ENCODE measurements at regions not wholly inside any gene's neighbourhood (a gene's known extent, or its start where the extent isn't known, plus 50 kb on each side); places are given as distances from the start of the nearest gene placed in this dataset.

DNA sequence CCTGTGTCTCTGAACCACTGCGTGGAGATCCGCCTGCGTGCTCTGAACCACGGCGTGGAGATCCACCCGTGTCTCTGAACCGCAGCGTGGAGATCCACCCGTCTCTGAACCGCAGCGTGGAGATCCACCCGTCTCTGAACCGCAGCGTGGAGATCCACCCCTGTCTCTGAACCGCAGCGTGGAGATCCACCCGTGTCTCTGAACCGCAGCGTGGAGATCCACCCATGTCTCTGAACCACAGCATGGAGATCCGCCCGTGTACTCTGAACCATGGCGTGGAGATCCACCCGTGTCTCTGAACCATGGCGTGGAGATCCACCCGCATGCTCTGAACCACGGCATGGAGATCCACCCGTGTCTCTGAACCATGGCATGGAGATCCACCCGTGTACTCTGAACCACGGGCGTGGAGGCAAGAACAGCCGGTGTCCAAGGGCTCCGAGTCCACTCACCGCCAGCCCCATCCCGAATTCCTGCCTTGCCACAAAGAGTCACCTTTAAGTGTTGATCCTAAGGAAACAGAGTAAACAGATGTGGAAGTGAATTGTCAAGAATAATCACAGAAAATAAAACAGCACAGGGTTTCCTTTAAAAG is 659.4 kb downstream of the BRD1 start (continued):
- TF ChIP-seq ZNF530 (tag by site-specific recombination; IDR thresholded peaks at IDR 0.05; ENCODE audit: low read depth), result no peak

DNA sequence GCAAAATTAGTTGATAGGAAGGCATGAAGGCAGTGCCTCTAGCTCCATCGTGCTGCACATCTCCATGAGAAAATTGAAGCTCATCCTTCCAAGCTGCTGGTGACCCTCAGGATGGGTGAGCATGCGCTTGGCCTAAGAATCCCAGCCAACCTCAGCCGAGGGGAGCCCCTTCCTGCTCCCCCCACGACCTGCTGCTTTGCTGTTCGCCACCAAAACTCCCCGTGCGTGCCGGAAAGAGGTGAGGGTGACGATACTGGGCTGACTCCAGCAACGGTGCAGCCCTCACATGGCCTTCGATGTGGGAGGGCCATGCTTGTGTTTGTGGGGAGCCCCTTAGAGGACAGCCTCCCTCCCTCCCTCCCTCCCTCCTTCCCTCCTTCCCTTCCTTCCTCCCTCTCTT is 660.9 kb downstream of the BRD1 start:
- H3K36me3 ChIP-seq (ENCODE audit: control insufficient read depth in 2 of 2, insufficient read depth in 1 of 2, low read length in 2 of 2), result no peaks in the 10 kb centered on the region
- no peak overlapping the region for H3K4me3 ChIP-seq (ENCODE audit: low read depth, low read length)
- H3K4me1 ChIP-seq (ENCODE audit: control insufficient read depth, insufficient read depth, low read length), result no peaks in the 10 kb centered on the region
- H3K9me3 ChIP-seq (ENCODE audit: control insufficient read depth, insufficient read depth, low read depth, low read length), result no peaks in the 10 kb centered on the region
- POLR2A ChIA-PET, result no interaction called here
- CTCF ChIA-PET, result no interaction called here
- TF ChIP-seq ZNF530 (tag by site-specific recombination; IDR thresholded peaks at IDR 0.05; ENCODE audit: low read depth) (no peak), ZNF555 (tag by site-specific recombination; conservative IDR thresholded peaks at IDR 0.05) (no peak), ZNF558 (tag by site-specific recombination; IDR thresholded peaks at IDR 0.05) (no peak), ZEB2 (tag by site-specific recombination; IDR thresholded peaks at IDR 0.05) (no peak), ZNF366 (tag by site-specific recombination; conservative IDR thresholded peaks at IDR 0.05) (no peak), ZNF701 (tag by site-specific recombination; IDR thresholded peaks at IDR 0.05) (no peak)
- TF ChIP-seq, protein P1, sequence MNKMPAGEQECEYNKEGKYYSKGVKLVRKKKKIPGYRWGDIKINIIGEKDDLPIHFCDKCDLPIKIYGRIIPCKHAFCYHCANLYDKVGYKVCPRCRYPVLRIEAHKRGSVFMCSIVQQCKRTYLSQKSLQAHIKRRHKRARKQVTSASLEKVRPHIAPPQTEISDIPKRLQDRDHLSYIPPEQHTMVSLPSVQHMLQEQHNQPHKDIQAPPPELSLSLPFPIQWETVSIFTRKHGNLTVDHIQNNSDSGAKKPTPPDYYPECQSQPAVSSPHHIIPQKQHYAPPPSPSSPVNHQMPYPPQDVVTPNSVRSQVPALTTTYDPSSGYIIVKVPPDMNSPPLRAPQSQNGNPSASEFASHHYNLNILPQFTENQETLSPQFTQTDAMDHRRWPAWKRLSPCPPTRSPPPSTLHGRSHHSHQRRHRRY (tag by site-specific recombination; IDR thresholded peaks at IDR 0.05), result no peak
- TF ChIP-seq, protein P2, sequence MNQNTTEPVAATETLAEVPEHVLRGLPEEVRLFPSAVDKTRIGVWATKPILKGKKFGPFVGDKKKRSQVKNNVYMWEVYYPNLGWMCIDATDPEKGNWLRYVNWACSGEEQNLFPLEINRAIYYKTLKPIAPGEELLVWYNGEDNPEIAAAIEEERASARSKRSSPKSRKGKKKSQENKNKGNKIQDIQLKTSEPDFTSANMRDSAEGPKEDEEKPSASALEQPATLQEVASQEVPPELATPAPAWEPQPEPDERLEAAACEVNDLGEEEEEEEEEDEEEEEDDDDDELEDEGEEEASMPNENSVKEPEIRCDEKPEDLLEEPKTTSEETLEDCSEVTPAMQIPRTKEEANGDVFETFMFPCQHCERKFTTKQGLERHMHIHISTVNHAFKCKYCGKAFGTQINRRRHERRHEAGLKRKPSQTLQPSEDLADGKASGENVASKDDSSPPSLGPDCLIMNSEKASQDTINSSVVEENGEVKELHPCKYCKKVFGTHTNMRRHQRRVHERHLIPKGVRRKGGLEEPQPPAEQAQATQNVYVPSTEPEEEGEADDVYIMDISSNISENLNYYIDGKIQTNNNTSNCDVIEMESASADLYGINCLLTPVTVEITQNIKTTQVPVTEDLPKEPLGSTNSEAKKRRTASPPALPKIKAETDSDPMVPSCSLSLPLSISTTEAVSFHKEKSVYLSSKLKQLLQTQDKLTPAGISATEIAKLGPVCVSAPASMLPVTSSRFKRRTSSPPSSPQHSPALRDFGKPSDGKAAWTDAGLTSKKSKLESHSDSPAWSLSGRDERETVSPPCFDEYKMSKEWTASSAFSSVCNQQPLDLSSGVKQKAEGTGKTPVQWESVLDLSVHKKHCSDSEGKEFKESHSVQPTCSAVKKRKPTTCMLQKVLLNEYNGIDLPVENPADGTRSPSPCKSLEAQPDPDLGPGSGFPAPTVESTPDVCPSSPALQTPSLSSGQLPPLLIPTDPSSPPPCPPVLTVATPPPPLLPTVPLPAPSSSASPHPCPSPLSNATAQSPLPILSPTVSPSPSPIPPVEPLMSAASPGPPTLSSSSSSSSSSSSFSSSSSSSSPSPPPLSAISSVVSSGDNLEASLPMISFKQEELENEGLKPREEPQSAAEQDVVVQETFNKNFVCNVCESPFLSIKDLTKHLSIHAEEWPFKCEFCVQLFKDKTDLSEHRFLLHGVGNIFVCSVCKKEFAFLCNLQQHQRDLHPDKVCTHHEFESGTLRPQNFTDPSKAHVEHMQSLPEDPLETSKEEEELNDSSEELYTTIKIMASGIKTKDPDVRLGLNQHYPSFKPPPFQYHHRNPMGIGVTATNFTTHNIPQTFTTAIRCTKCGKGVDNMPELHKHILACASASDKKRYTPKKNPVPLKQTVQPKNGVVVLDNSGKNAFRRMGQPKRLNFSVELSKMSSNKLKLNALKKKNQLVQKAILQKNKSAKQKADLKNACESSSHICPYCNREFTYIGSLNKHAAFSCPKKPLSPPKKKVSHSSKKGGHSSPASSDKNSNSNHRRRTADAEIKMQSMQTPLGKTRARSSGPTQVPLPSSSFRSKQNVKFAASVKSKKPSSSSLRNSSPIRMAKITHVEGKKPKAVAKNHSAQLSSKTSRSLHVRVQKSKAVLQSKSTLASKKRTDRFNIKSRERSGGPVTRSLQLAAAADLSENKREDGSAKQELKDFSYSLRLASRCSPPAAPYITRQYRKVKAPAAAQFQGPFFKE (tag by site-specific recombination; IDR thresholded peaks at IDR 0.05; ENCODE audit: borderline replicate concordance), result no peak
- no peak overlapping the region for H3K27ac ChIP-seq (ENCODE audit: extremely low read depth, low read depth, low read length)

DNA sequence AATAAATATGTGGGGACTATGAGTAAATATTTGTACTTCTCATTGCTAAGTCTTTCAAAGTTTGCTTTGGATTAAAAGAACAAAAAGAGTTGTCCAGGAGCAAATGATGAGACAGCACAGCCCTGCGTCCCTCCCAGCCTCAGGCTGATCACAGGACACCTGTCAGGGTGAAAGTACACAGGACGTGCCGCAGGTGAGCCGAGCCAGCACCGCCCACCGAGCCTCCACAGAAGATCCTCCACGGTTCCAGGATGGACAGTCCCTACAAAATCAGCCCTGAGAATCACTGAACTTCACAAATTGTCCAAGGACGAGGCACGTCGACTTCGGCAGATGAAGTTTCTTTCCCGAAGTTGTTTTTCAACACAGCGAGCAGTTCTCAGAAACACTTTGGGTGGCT is 661.5 kb downstream of the BRD1 start:
- Histone ChIP-seq H3K36me3 (ENCODE audit: control insufficient read depth in 2 of 2, insufficient read depth in 1 of 2, low read length in 2 of 2) (no peaks in the 10 kb centered on the region), H3K4me1 (ENCODE audit: control insufficient read depth, insufficient read depth, low read length) (no peaks in the 10 kb centered on the region), H3K4me3 (ENCODE audit: low read depth, low read length) (no peak overlapping the region), H3K9me3 (ENCODE audit: control insufficient read depth, insufficient read depth, low read depth, low read length) (no peaks in the 10 kb centered on the region), H3K27ac (ENCODE audit: extremely low read depth, low read depth, low read length) (no peak overlapping the region)
- ChIA-PET CTCF (no interaction called here), POLR2A (no interaction called here)
- TF ChIP-seq ZNF24 (tag by site-specific recombination; IDR thresholded peaks at IDR 0.05) (no peak), ZNF530 (tag by site-specific recombination; IDR thresholded peaks at IDR 0.05; ENCODE audit: low read depth) (no peak), ZNF843 (tag by site-specific recombination; IDR thresholded peaks at IDR 0.05) (no peak), ZNF529 (tag by site-specific recombination; IDR thresholded peaks at IDR 0.05; ENCODE audit: insufficient replicate concordance) (no peak), MEIS1 (CRISPR knock-in tag; IDR thresholded peaks at IDR 0.05; ENCODE audit: borderline replicate concordance) (no peak), ZNF701 (tag by site-specific recombination; IDR thresholded peaks at IDR 0.05) (no peak), ZNF664 (tag by site-specific recombination; IDR thresholded peaks at IDR 0.05) (no peak), MZF1 (tag by site-specific recombination; IDR thresholded peaks at IDR 0.05; ENCODE audit: borderline replicate concordance) (no peak), ZNF146 (tag by site-specific recombination; IDR thresholded peaks at IDR 0.05) (no peak), ZNF658 (tag by site-specific recombination; IDR thresholded peaks at IDR 0.05) (no peak)
- TF ChIP-seq, protein P3, sequence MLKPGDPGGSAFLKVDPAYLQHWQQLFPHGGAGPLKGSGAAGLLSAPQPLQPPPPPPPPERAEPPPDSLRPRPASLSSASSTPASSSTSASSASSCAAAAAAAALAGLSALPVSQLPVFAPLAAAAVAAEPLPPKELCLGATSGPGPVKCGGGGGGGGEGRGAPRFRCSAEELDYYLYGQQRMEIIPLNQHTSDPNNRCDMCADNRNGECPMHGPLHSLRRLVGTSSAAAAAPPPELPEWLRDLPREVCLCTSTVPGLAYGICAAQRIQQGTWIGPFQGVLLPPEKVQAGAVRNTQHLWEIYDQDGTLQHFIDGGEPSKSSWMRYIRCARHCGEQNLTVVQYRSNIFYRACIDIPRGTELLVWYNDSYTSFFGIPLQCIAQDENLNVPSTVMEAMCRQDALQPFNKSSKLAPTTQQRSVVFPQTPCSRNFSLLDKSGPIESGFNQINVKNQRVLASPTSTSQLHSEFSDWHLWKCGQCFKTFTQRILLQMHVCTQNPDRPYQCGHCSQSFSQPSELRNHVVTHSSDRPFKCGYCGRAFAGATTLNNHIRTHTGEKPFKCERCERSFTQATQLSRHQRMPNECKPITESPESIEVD (tag by site-specific recombination; IDR thresholded peaks at IDR 0.05), result no peak
- TF ChIP-seq, protein P4, sequence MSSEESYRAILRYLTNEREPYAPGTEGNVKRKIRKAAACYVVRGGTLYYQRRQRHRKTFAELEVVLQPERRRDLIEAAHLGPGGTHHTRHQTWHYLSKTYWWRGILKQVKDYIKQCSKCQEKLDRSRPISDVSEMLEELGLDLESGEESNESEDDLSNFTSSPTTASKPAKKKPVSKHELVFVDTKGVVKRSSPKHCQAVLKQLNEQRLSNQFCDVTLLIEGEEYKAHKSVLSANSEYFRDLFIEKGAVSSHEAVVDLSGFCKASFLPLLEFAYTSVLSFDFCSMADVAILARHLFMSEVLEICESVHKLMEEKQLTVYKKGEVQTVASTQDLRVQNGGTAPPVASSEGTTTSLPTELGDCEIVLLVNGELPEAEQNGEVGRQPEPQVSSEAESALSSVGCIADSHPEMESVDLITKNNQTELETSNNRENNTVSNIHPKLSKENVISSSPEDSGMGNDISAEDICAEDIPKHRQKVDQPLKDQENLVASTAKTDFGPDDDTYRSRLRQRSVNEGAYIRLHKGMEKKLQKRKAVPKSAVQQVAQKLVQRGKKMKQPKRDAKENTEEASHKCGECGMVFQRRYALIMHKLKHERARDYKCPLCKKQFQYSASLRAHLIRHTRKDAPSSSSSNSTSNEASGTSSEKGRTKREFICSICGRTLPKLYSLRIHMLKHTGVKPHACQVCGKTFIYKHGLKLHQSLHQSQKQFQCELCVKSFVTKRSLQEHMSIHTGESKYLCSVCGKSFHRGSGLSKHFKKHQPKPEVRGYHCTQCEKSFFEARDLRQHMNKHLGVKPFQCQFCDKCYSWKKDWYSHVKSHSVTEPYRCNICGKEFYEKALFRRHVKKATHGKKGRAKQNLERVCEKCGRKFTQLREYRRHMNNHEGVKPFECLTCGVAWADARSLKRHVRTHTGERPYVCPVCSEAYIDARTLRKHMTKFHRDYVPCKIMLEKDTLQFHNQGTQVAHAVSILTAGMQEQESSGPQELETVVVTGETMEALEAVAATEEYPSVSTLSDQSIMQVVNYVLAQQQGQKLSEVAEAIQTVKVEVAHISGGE (tag by site-specific recombination; conservative IDR thresholded peaks at IDR 0.05; ENCODE audit: low read depth), result no peak
